ENCODE measurements at regions not wholly inside any gene's neighbourhood (a gene's known extent, or its start where the extent isn't known, plus 50 kb on each side); places are given as distances from the start of the nearest gene placed in this dataset.

DNA sequence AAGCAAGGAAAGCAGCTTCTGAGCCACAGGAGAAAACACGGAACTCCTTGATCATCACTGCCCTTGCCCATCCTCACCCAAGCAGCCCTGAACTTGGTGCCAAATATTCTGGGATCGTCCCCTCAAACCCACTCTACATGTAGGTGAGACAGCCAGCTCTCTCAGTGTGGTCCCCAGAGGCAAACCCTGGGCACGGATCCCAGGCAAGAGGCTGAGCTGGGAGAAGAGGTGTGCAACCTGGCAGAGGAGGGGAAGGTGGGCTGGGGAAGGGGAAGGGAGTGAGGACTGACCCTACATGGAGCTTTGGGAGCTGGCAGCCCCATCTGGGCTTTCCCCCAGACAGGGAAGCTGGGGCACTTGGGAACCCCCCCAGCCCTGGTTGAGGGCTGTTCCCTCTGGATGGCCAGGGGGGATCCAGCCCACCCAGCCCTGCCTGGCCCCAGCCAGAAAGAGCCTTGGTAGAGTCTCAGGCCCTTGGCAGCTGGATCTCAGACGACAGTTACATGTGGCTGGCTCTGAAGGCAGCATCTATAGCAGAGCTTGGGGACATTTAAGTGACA is 186.2 kb upstream of the CST7 start:
- Histone ChIP-seq H3K79me2 (ENCODE audit: insufficient read depth, low read depth) (no peaks in the 10 kb centered on the region), H3K27ac (no peak overlapping the region), H3K4me3 (IDR thresholded peaks at IDR 0.05; ENCODE audit: insufficient read depth, low read depth, low read length) (no peak overlapping the region), H2AFZ (ENCODE audit: low read depth) (no peak overlapping the region), H3K4me1 (ENCODE audit: low read depth, poor library complexity, severe bottlenecking) (no peaks in the 10 kb centered on the region), H3K4me2 (no peak overlapping the region), H4K20me1 (ENCODE audit: insufficient read depth) (no peaks in the 10 kb centered on the region), H3K27me3 (ENCODE audit: insufficient read depth, low read depth) (no peaks in the 10 kb centered on the region), H3K36me3 (ENCODE audit: insufficient read depth) (no peaks in the 10 kb centered on the region), H3K9ac (no peak overlapping the region)
- TF ChIP-seq, protein P1, sequence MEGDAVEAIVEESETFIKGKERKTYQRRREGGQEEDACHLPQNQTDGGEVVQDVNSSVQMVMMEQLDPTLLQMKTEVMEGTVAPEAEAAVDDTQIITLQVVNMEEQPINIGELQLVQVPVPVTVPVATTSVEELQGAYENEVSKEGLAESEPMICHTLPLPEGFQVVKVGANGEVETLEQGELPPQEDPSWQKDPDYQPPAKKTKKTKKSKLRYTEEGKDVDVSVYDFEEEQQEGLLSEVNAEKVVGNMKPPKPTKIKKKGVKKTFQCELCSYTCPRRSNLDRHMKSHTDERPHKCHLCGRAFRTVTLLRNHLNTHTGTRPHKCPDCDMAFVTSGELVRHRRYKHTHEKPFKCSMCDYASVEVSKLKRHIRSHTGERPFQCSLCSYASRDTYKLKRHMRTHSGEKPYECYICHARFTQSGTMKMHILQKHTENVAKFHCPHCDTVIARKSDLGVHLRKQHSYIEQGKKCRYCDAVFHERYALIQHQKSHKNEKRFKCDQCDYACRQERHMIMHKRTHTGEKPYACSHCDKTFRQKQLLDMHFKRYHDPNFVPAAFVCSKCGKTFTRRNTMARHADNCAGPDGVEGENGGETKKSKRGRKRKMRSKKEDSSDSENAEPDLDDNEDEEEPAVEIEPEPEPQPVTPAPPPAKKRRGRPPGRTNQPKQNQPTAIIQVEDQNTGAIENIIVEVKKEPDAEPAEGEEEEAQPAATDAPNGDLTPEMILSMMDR (conservative IDR thresholded peaks at IDR 0.05; ENCODE audit: low read depth, low read length), result no peak

DNA sequence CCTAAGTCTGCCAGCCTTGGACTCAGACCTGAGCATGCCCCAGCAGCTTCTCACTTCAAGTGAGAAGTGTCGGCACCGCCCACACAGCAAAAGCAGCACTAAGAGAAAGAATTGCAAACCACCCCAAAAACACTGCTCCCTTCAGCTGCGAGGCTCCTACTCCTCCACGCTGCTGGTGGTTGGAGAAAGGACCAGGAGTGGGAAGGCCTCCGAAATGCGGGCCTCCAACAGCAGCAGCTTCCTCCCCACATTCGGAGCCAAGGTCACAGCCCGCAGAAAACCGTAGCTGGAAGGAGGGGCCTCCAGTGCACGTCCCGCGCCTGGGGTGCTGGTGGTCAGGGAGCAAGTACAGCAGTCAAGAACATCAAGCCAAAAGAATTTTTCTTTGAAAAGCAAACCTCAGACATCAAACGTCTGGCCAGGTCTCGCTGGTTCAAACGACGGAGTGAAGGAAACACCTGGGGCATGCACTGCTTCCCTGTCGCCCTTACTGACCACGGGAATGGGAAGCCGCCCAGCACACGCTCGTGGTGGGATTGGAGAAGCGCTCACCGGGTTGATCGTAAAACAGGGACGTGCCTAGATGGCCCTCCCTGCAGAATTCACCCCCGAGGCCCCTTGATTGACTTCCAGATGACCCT is 185.6 kb upstream of the CST7 start:
- Histone ChIP-seq H3K79me2 (ENCODE audit: insufficient read depth, low read depth) (no peaks in the 10 kb centered on the region), H3K4me1 (ENCODE audit: low read depth, poor library complexity, severe bottlenecking) (no peaks in the 10 kb centered on the region), H3K36me3 (ENCODE audit: insufficient read depth) (no peaks in the 10 kb centered on the region), H3K27me3 (ENCODE audit: insufficient read depth, low read depth) (no peaks in the 10 kb centered on the region), H2AFZ (ENCODE audit: low read depth) (no peak overlapping the region), H3K9ac (no peak overlapping the region), H3K4me2 (no peak overlapping the region), H4K20me1 (ENCODE audit: insufficient read depth) (no peaks in the 10 kb centered on the region), H3K4me3 (IDR thresholded peaks at IDR 0.05; ENCODE audit: insufficient read depth, low read depth, low read length) (no peak overlapping the region), H3K27ac (no peak overlapping the region)
- TF ChIP-seq, protein P1 (conservative IDR thresholded peaks at IDR 0.05; ENCODE audit: low read depth, low read length), result no peak

DNA sequence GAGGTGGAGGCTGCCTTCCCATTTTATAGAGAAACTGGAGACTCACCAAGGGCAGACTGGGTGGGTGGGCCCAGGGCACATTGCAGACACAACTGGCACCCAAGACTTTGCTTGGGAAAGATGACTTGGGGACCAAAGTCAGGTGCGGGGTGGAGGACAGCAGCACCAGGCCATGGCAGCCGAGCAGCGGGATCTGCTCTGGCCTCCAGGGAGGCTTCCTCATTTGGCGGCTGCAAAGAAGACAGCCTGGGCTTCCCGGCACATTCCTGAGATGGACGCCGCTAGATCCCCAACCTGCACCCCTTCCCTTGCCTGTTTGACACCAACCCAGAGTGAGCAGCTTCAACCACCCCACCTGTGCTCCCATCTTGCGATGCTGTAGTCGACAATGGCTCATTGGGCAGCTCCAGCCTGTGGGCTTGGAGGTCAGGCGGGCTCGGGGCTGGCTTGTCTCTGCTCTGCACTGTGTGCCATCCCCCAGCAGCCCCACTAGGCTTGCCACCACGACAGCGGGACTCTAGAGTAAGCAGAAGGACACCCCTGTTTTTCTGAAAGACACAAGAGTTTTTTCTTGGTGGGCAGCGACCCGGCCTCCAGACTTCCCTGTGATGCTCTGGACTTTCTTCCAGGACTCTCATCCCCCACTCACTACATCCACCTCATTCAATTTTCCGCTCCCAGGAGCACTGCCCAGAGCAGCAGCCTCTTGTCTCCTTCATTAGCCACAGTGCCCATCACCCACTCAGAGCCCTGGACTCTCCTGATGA is 184.9 kb upstream of the CST7 start:
- H3K4me2 ChIP-seq, result no peak overlapping the region
- H4K20me1 ChIP-seq (ENCODE audit: insufficient read depth), result no peaks in the 10 kb centered on the region
- H3K9ac ChIP-seq, result no peak overlapping the region
- H3K36me3 ChIP-seq (ENCODE audit: insufficient read depth), result no peaks in the 10 kb centered on the region
- no peak overlapping the region for H3K27ac ChIP-seq
- no peak overlapping the region for H3K4me3 ChIP-seq (IDR thresholded peaks at IDR 0.05; ENCODE audit: insufficient read depth, low read depth, low read length)
- no peaks in the 10 kb centered on the region for H3K79me2 ChIP-seq (ENCODE audit: insufficient read depth, low read depth)
- no peaks in the 10 kb centered on the region for H3K27me3 ChIP-seq (ENCODE audit: insufficient read depth, low read depth)
- no peak overlapping the region for H2AFZ ChIP-seq (ENCODE audit: low read depth)
- no peaks in the 10 kb centered on the region for H3K4me1 ChIP-seq (ENCODE audit: low read depth, poor library complexity, severe bottlenecking)
- TF ChIP-seq, protein P1 (conservative IDR thresholded peaks at IDR 0.05; ENCODE audit: low read depth, low read length), result no peak

DNA sequence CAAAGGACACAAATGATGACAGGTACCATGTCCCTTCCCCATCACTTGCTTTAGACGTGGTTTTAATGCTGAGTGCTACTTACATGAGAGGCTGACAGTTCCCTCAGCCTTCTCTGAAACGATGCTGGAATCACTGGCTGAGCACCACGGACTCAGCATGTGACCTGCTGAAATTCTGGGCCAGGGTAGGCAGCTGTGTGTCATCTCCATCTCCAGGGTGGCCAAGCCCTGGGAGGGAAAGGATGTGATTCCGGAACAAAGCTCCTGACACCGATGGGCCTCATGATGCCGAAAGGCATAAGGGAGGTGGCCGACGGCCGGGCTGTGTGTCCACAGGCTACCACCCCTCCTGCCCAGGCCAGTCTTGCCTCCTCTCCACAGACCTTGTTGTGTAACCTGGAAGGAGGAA is 184.3 kb upstream of the CST7 start:
- Histone ChIP-seq H3K4me2 (no peak overlapping the region), H3K9ac (no peak overlapping the region), H4K20me1 (ENCODE audit: insufficient read depth) (no peaks in the 10 kb centered on the region), H3K36me3 (ENCODE audit: insufficient read depth) (no peaks in the 10 kb centered on the region), H3K4me3 (IDR thresholded peaks at IDR 0.05; ENCODE audit: insufficient read depth, low read depth, low read length) (no peak overlapping the region), H3K27me3 (ENCODE audit: insufficient read depth, low read depth) (no peaks in the 10 kb centered on the region), H3K4me1 (ENCODE audit: low read depth, poor library complexity, severe bottlenecking) (no peaks in the 10 kb centered on the region), H3K79me2 (ENCODE audit: insufficient read depth, low read depth) (no peaks in the 10 kb centered on the region), H3K27ac (no peak overlapping the region), H2AFZ (ENCODE audit: low read depth) (no peak overlapping the region)
- TF ChIP-seq, protein P1 (conservative IDR thresholded peaks at IDR 0.05; ENCODE audit: low read depth, low read length), result no peak
